ENCODE measurements at regions not wholly inside any gene's neighbourhood (a gene's known extent, or its start where the extent isn't known, plus 50 kb on each side); places are given as distances from the start of the nearest gene placed in this dataset.
A peak's percentile ranks its signal among the peaks of the same experiment; 100 is the strongest.

DNA sequence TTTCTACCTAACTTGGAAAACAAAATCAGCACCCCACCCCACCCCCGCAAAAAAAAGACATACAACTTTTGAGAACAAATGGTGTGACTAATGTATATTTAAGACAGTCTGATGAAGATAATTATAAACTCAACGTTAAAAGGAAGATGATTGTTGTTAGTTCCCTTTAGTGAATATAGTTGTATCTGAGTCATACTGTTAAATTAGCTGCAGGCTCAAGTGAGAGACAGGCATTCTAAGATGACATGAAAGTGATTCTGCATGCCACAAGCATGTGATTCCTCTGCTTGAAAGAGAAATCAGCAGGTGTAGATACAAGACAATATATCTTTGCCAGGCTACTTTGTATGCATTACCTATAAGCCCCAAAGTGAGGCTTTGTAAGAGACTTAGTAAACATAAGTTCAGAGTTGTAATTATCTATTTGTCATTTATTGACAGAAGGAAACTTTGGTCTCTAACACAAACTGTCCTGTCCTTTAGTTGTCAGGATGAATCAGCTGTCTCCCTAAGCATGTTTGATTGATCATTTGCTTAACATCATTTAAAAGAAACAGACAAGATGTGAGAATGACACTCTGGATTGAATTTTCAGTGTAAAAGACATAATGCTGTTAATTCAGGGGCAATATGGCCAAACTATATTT is 319.4 kb upstream of the HTR2A start:
- TF ChIP-seq, protein P1, sequence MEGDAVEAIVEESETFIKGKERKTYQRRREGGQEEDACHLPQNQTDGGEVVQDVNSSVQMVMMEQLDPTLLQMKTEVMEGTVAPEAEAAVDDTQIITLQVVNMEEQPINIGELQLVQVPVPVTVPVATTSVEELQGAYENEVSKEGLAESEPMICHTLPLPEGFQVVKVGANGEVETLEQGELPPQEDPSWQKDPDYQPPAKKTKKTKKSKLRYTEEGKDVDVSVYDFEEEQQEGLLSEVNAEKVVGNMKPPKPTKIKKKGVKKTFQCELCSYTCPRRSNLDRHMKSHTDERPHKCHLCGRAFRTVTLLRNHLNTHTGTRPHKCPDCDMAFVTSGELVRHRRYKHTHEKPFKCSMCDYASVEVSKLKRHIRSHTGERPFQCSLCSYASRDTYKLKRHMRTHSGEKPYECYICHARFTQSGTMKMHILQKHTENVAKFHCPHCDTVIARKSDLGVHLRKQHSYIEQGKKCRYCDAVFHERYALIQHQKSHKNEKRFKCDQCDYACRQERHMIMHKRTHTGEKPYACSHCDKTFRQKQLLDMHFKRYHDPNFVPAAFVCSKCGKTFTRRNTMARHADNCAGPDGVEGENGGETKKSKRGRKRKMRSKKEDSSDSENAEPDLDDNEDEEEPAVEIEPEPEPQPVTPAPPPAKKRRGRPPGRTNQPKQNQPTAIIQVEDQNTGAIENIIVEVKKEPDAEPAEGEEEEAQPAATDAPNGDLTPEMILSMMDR (IDR thresholded peaks at IDR 0.05; ENCODE audit: low read depth, low read length) = no peak
- CTCF ChIA-PET = no interaction called here
- POLR2A ChIA-PET = no interaction called here
- no peaks in the 10 kb centered on the region for H3K9me3 ChIP-seq (ENCODE audit: control insufficient read depth, insufficient read depth, low read length)
- no peak overlapping the region for H3K4me3 ChIP-seq (ENCODE audit: low read depth, low read length)
- peak overlapping the region; percentile 54 for H3K27ac ChIP-seq (ENCODE audit: low read depth, low read length)
- no peaks in the 10 kb centered on the region for H3K27me3 ChIP-seq (ENCODE audit: control insufficient read depth, insufficient read depth, low read length)
- peak; percentile 32 for DNase-seq (ENCODE audit: low read depth, low spot score)

DNA sequence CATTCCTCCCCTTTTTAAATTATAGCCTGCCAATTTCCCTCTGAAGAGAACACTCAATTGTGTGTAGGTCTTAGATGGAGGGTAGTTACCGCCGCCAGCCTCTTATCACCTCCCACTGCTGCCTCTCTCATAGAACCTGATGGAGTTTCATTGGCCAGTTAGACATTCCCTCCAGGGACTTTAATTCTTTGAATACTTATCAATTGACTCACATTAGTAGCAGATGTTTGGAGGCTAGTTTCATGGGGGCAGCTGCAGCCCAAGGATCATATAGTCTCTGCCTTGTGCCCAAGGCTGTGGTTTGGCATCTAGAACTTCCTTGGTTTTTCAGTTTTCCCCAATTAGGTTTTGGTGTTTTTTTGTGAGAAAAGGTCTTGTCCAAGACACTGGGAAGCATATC is 318.9 kb upstream of the HTR2A start:
- TF ChIP-seq, protein P1 (IDR thresholded peaks at IDR 0.05; ENCODE audit: low read depth, low read length) = no peak
- Histone ChIP-seq H3K4me3 (ENCODE audit: low read depth, low read length) (no peak overlapping the region), H3K27ac (ENCODE audit: low read depth, low read length) (peak overlapping the region; percentile 54), H3K27me3 (ENCODE audit: control insufficient read depth, insufficient read depth, low read length) (no peaks in the 10 kb centered on the region), H3K9me3 (ENCODE audit: control insufficient read depth, insufficient read depth, low read length) (no peaks in the 10 kb centered on the region)
- ChIA-PET CTCF (no interaction called here), POLR2A (no interaction called here)
- DNase-seq (ENCODE audit: low read depth, low spot score) = peak; percentile 68

DNA sequence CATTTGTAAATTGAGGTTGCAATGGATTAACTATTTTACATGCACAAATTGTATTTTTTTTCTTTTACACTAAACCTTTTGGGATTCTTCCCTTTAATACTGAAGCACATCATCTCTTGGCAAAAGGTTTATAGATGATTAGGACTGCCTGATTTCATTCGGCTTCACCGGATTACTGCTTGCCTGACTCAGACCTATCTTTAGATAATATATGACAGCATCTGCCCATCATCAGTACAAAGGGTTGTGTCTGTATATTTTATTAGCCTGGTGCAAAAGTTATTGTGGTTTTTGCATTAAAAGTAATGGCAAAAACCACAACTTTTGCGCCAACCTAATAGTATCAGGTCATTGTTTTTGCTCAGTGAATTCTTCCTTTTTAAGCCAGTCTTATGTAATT is 316.2 kb upstream of the HTR2A start:
- CTCF ChIA-PET = no interaction called here
- H3K9me3 ChIP-seq (ENCODE audit: control insufficient read depth, insufficient read depth, low read length) = no peaks in the 10 kb centered on the region
- H3K4me3 ChIP-seq (ENCODE audit: low read depth, low read length) = no peak overlapping the region
- no peak overlapping the region for H3K27ac ChIP-seq (ENCODE audit: low read depth, low read length)
- POLR2A ChIA-PET = no interaction called here
- H3K27me3 ChIP-seq (ENCODE audit: control insufficient read depth, insufficient read depth, low read length) = no peaks in the 10 kb centered on the region
- no peak for DNase-seq (ENCODE audit: low read depth, low spot score)
- TF ChIP-seq, protein P1 (IDR thresholded peaks at IDR 0.05; ENCODE audit: low read depth, low read length) = no peak

- Histone ChIP-seq H3K27ac (ENCODE audit: low read depth, low read length) (no peak overlapping the region), H3K4me3 (ENCODE audit: low read depth, low read length) (no peak overlapping the region), H3K9me3 (ENCODE audit: control insufficient read depth, insufficient read depth, low read length) (no peaks in the 10 kb centered on the region), H3K27me3 (ENCODE audit: control insufficient read depth, insufficient read depth, low read length) (no peaks in the 10 kb centered on the region)
- TF ChIP-seq, protein P1 (IDR thresholded peaks at IDR 0.05; ENCODE audit: low read depth, low read length) = no peak
- no peak for DNase-seq (ENCODE audit: low read depth, low spot score)
- ChIA-PET CTCF (no interaction called here), POLR2A (no interaction called here)
Observed at GRCh38 chr13:47211106-47211505, 314.3 kb upstream of the HTR2A start.

DNA sequence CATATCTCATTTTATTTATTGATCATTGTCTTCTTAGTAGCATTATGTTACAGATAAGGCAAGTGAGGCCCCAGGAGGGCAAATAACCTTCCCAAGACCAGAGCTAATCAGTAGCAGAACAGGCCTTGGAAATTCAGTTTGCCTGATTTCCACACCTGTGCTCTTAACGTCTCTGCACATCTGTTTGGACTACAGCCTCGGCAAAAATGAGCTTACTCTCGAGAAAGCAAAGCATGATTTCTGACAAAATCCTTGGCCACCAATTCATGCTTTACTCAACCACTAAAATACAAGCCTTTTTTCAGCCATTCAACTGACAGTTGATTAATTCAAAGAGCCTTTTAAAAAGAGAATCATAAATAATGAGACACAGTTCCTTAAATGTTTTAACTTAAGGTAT is 309.3 kb upstream of the HTR2A start:
- TF ChIP-seq, protein P1 (IDR thresholded peaks at IDR 0.05; ENCODE audit: low read depth, low read length) = no peak
- Histone ChIP-seq H3K9me3 (ENCODE audit: control insufficient read depth, insufficient read depth, low read length) (no peaks in the 10 kb centered on the region), H3K27ac (ENCODE audit: low read depth, low read length) (no peak overlapping the region), H3K27me3 (ENCODE audit: control insufficient read depth, insufficient read depth, low read length) (no peaks in the 10 kb centered on the region), H3K4me3 (ENCODE audit: low read depth, low read length) (no peak overlapping the region)
- no peak for DNase-seq (ENCODE audit: low read depth, low spot score)
- ChIA-PET POLR2A (no interaction called here), CTCF (no interaction called here)

Measured in AG04450 (cell line).